Gastrocnemius medialis (tissue), 4 donors: ENCODE measurements at regions not wholly inside any gene's neighbourhood (a gene's known extent, or its start where the extent isn't known, plus 50 kb on each side); places are given as distances from the start of the nearest gene placed in this dataset.

Experiments used
- ATAC-seq, 2 donors: fragments of 150-250 bp; one replicate each; pipeline ENCODE4 v1.9.1; 2016
- DNase-seq, 2 donors: peaks; one replicate each; pipeline ENCODE4 v3.0.0-alpha.2; 2019
- H3K27ac ChIP-seq, 4 donors: fragments of 200-600 bp; sonication (generic); 1 replicate in 1 of 4; 2 replicates in 3 of 4; pipeline ENCODE4 v1.5.1; 2016 to 2018; ENCODE audit warnings: mild to moderate bottlenecking in 2 of 4, moderate library complexity in 1 of 4
- H3K27me3 ChIP-seq, 3 donors: fragments of 200-600 bp; sonication (generic) in 2 of 3; 1 replicate in 1 of 3; 2 replicates in 2 of 3; pipeline versions ENCODE4 v1.5.1 to v1.6.0; 2016 to 2019; ENCODE audit warnings: mild to moderate bottlenecking in 1 of 3, moderate library complexity in 1 of 3
- H3K36me3 ChIP-seq, 2 donors: fragments of 200-600 bp; sonication (generic) in 1 of 2; one replicate each; pipeline ENCODE4 v1.5.1; 2017 to 2018
- H3K4me1 ChIP-seq, 2 donors: fragments of 200-600 bp; sonication (generic) in 1 of 2; one replicate each; pipeline ENCODE4 v1.5.1; 2016 to 2017; ENCODE audit warnings: mild to moderate bottlenecking in 2 of 2
- H3K4me3 ChIP-seq, 4 donors: fragments of 200-600 bp; sonication (generic) in 3 of 4; 1 replicate in 1 of 4; 2 replicates in 3 of 4; pipeline ENCODE4 v1.5.1; 2016 to 2019; ENCODE audit warnings: mild to moderate bottlenecking in 2 of 4
- H3K9me3 ChIP-seq, 3 donors: fragments of 200-600 bp; sonication (generic) in 2 of 3; 1 replicate in 1 of 3; 2 replicates in 2 of 3; pipeline ENCODE4 v1.5.1; 2016 to 2019
- CTCF ChIP-seq, 5 experiments: fragments of 450-650 bp in 3 of 5; fragments of 200-600 bp in 2 of 5; sonication (generic) in 2 of 5; IDR thresholded peaks in 4 of 5; conservative IDR thresholded peaks in 1 of 5; 1 replicate in 4 of 5; 2 replicates in 1 of 5; pipeline ENCODE4 v1.5.1; 2016 to 2019; ENCODE audit warnings: antibody characterized with exemption in 5 of 5, mild to moderate bottlenecking in 3 of 5, moderate library complexity in 3 of 5
- POLR2A ChIP-seq, 2 donors: fragments of 450-650 bp; IDR thresholded peaks; one replicate each; pipeline ENCODE4 v1.6.1; 2017; ENCODE audit warnings: antibody characterized with exemption in 2 of 2, mild to moderate bottlenecking in 2 of 2, moderate library complexity in 2 of 2
- in situ Hi-C, 4 donors: fragments of 200-750 bp; cut with MboI; loops; one replicate each; pipeline versions ENCODE4 v1.15.0 to v1.8.0; 2017; ENCODE audit warnings: low sequenced_read_pairs in 4 of 4
- intact Hi-C: fragments of 100-400 bp; cut with DNase I; formaldehyde crosslinking; loops from one replicate; pipeline ENCODE4 v1.15.1; 2023; ENCODE audit warnings: low total_unique reads

DNA sequence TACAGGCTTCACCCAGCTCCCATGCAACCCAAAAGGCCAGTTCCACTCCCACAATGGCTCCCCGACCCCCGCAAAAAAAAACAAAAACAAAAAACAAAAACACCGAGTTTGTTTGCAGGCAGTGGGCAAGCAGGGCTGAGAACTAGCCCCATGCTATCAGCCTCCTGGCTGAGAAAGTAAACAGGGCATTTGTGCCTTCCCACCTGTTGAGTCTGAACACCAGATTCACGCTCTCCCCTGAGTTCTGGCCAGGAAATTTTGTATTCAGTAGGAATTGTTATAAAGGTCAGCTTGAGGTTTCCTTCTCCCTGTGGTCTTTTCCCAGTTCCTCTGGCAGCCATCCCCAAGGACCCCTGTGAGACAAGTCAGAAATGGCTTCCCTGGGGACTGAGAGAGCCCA is 1066.5 kb downstream of the GLUD2 start:
- no peaks in the 10 kb centered on the region for H3K27me3 ChIP-seq
- no peak for ATAC-seq
- H3K36me3 ChIP-seq: no peaks in the 10 kb centered on the region
- intact Hi-C loops: no loop called here
- H3K4me3 ChIP-seq: no peak overlapping the region
- in situ Hi-C loops: no loop called here
- H3K4me1 ChIP-seq: no peaks in the 10 kb centered on the region
- no peak overlapping the region for H3K27ac ChIP-seq
- no peak for DNase-seq
- TF ChIP-seq POLR2A (IDR thresholded peaks at IDR 0.05) (no peak), CTCF (IDR thresholded peaks at IDR 0.05 in 4 of 5, conservative IDR thresholded peaks at IDR 0.05 in 1 of 5) (no peak)
- H3K9me3 ChIP-seq: no peaks in the 10 kb centered on the region

GRCh38 chrX:122115604-122116003 is 1068.2 kb downstream of the GLUD2 start:
- no peaks in the 10 kb centered on the region for H3K27me3 ChIP-seq
- in situ Hi-C loops (no loop called here), intact Hi-C loops (no loop called here)
- H3K4me3 ChIP-seq: no peak overlapping the region
- ATAC-seq: no peak
- no peaks in the 10 kb centered on the region for H3K4me1 ChIP-seq
- TF ChIP-seq POLR2A (IDR thresholded peaks at IDR 0.05) (no peak), CTCF (IDR thresholded peaks at IDR 0.05 in 4 of 5, conservative IDR thresholded peaks at IDR 0.05 in 1 of 5) (no peak)
- no peak for DNase-seq
- H3K36me3 ChIP-seq: no peaks in the 10 kb centered on the region
- no peaks in the 10 kb centered on the region for H3K9me3 ChIP-seq
- no peak overlapping the region for H3K27ac ChIP-seq

DNA sequence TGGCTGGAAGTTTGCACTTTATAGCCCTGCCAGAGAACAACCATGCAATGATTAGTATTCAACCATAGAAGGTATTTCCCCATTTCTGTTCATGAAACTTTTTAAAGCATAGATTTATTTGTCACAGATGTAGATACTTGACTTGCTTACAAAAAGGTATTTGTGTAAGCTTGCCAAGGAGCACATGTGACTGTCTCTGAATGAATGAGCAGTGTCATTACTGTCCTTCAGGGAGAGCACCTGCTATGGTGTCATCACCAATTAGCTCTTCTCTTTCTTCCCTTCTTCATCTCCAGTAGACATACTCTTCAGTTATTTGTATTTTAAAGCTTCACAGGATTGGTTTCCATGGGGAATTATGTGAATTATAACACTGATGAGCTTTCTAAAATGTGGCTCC is 1064.7 kb upstream of the GRIA3 start:
- DNase-seq (no peak), ATAC-seq (no peak)
- Histone ChIP-seq H3K36me3 (no peaks in the 10 kb centered on the region), H3K4me3 (no peak overlapping the region), H3K27me3 (no peaks in the 10 kb centered on the region), H3K4me1 (no peaks in the 10 kb centered on the region), H3K27ac (no peak overlapping the region), H3K9me3 (no peaks in the 10 kb centered on the region)
- no peak for TF ChIP-seq POLR2A (IDR thresholded peaks at IDR 0.05)
- TF ChIP-seq CTCF (IDR thresholded peaks at IDR 0.05 in 4 of 5, conservative IDR thresholded peaks at IDR 0.05 in 1 of 5): no peak
- intact Hi-C loops: no loop called here
- in situ Hi-C loops: no loop called here

DNA sequence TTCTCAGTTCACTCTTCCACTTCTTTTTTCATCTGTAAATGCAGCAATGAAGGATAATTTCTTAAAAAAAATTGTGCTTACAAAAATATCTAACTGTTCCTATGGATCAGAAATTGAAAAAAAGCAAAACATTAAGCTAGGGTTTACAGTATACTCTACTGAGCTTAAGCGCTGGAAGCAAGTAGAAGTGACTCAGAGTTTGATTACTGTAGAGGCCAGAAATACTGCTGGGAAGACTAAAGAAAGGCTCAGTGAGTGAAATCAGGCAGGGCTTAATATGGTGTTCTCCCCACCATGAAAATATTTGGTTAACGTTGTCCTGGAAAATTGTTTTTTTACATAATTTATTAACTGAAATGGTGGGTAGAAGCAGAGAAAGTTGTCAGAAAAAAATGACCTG is 1061.8 kb upstream of the GRIA3 start:
- no peak overlapping the region for H3K27ac ChIP-seq
- H3K9me3 ChIP-seq: no peaks in the 10 kb centered on the region
- TF ChIP-seq CTCF (IDR thresholded peaks at IDR 0.05 in 4 of 5, conservative IDR thresholded peaks at IDR 0.05 in 1 of 5) (no peak), POLR2A (IDR thresholded peaks at IDR 0.05) (no peak)
- DNase-seq (no peak), ATAC-seq (no peak)
- no peaks in the 10 kb centered on the region for H3K4me1 ChIP-seq
- H3K4me3 ChIP-seq: no peak overlapping the region
- in situ Hi-C loops (no loop called here), intact Hi-C loops (no loop called here)
- no peaks in the 10 kb centered on the region for H3K27me3 ChIP-seq
- H3K36me3 ChIP-seq: no peaks in the 10 kb centered on the region

- ATAC-seq: no peak
- in situ Hi-C loops (no loop called here), intact Hi-C loops (no loop called here)
- H3K27me3 ChIP-seq: no peaks in the 10 kb centered on the region
- no peak for TF ChIP-seq CTCF (IDR thresholded peaks at IDR 0.05 in 4 of 5, conservative IDR thresholded peaks at IDR 0.05 in 1 of 5)
- TF ChIP-seq POLR2A (IDR thresholded peaks at IDR 0.05): no peak
- no peaks in the 10 kb centered on the region for H3K9me3 ChIP-seq
- DNase-seq: no peak
- H3K27ac ChIP-seq: no peak overlapping the region
- no peaks in the 10 kb centered on the region for H3K4me1 ChIP-seq
- no peak overlapping the region for H3K4me3 ChIP-seq
- H3K36me3 ChIP-seq: no peaks in the 10 kb centered on the region
Observed at GRCh38 chrX:122133478-122133877, 1050.6 kb upstream of the GRIA3 start.
